T-cell (primary cell): ENCODE measurements at regions not wholly inside any gene's neighbourhood (a gene's known extent, or its start where the extent isn't known, plus 50 kb on each side); places are given as distances from the start of the nearest gene placed in this dataset.

Experiments used
- ATAC-seq, 4 experiments: fragments of 200-7000 bp in 3 of 4; fragments of 150-1000 bp in 1 of 4; cut with Tn5 transposase; replicated peaks in 1 of 4; 1 replicate in 3 of 4; 2 replicates in 1 of 4; pipeline ENCODE4 v1.10.0; 2021; ENCODE audit warnings: moderate library complexity in 3 of 4, mild to moderate bottlenecking in 2 of 4, moderate number of reproducible peaks in 1 of 4
- CTCF ChIA-PET, 2 donors: fragments of 300-600 bp; sonication (Branson Sonifier 250); formaldehyde crosslinking; loops; one replicate each; lab custom pipeline; 2022; ENCODE audit warnings: antibody characterized with exemption in 2 of 2; lab: Charles Lee
- POLR2A ChIA-PET, 2 donors: fragments of 300-600 bp; sonication (Branson Sonifier 250); formaldehyde crosslinking; loops; one replicate each; lab custom pipeline; 2022; ENCODE audit warnings: antibody characterized with exemption in 2 of 2; lab: Charles Lee
- DNase-seq, 35 experiments: peaks; one replicate each; pipeline versions ENCODE4 v3.0.0 to v3.0.0-alpha.2; 2013 to 2023
- H3K27ac ChIP-seq: one replicate; pipeline ENCODE4 v1.5.1; 2013; ENCODE audit warnings: low read length
- H3K27me3 ChIP-seq, 2 experiments: replicated peaks in 1 of 2; 1 replicate in 1 of 2; 2 replicates in 1 of 2; pipeline versions ENCODE4 v1.6.1 to v1.7.0; 2013; ENCODE audit warnings: low read length in 1 of 2, mixed read lengths in 1 of 2; ENCODE audit not compliant: control insufficient read depth in 2 of 2, insufficient read depth in 2 of 2; ENCODE audit errors: extremely low read depth in 1 of 2
- H3K36me3 ChIP-seq, 2 donors: 1 replicate in 1 of 2; 2 replicates in 1 of 2; pipeline versions ENCODE4 v1.6.1 to v1.7.0; 2013; ENCODE audit warnings: low read length in 1 of 2; ENCODE audit not compliant: control insufficient read depth in 2 of 2, insufficient read depth in 1 of 2; ENCODE audit errors: extremely low read depth in 1 of 2
- H3K4me1 ChIP-seq, 2 experiments: 1 replicate in 1 of 2; 2 replicates in 1 of 2; pipeline versions ENCODE4 v1.6.1 to v1.7.0; 2013; ENCODE audit warnings: low read length in 2 of 2, mixed read lengths in 1 of 2; ENCODE audit not compliant: insufficient read depth in 2 of 2, control insufficient read depth in 1 of 2; ENCODE audit errors: extremely low read depth in 1 of 2
- H3K4me3 ChIP-seq, 2 donors: 1 replicate in 1 of 2; 2 replicates in 1 of 2; pipeline versions ENCODE4 v1.5.1 to v1.7.0; 2013; ENCODE audit warnings: mild to moderate bottlenecking in 2 of 2, low read length in 1 of 2, moderate library complexity in 1 of 2; ENCODE audit not compliant: control insufficient read depth in 1 of 2; ENCODE audit errors: extremely low read depth in 1 of 2
- H3K9me3 ChIP-seq: 2 replicates; pipeline ENCODE4 v1.7.0; 2013
- H3K27ac Mint-ChIP-seq, 2 donors: one replicate each; pipeline ENCODE4 v1.8.0; 2020 to 2021; ENCODE audit warnings: mild to moderate bottlenecking in 2 of 2, mixed read lengths in 2 of 2
- H3K27me3 Mint-ChIP-seq, 2 donors: one replicate each; pipeline ENCODE4 v1.8.0; 2021 to 2022; ENCODE audit warnings: mixed read lengths in 2 of 2
- H3K36me3 Mint-ChIP-seq: one replicate; pipeline ENCODE4 v1.8.0; 2021; ENCODE audit warnings: mixed read lengths
- H3K4me1 Mint-ChIP-seq, 3 donors: one replicate each; pipeline ENCODE4 v1.8.0; 2020 to 2022; ENCODE audit warnings: mixed read lengths in 3 of 3, mild to moderate bottlenecking in 1 of 3
- H3K4me3 Mint-ChIP-seq, 3 donors: one replicate each; pipeline ENCODE4 v1.8.0; 2020 to 2022; ENCODE audit warnings: mild to moderate bottlenecking in 3 of 3, mixed read lengths in 3 of 3, moderate library complexity in 3 of 3
- H3K9me3 Mint-ChIP-seq, 3 donors: one replicate each; pipeline ENCODE4 v1.8.0; 2020 to 2022; ENCODE audit warnings: mixed read lengths in 3 of 3
- WGBS: methylation state at CpG from one replicate; pipeline ENCODE4 v1.1.5; 2013; ENCODE audit warnings: missing lambda C conversion rate; ENCODE audit not compliant: insufficient coverage; 5-methylcytosine and 5-hydroxymethylcytosine counted together

- Mint-ChIP-seq H3K9me3 (peaks cover 16 to 30% (median 27%) of the 10 kb centered on the region in 3 donors), H3K4me3 (no peak overlapping the region), H3K27me3 (no peaks in the 10 kb centered on the region), H3K36me3 (no peaks in the 10 kb centered on the region), H3K4me1 (no peaks in the 10 kb centered on the region), H3K27ac (no peak overlapping the region)
- DNase-seq (no peak), ATAC-seq (no peak)
- H3K4me1 ChIP-seq: no peaks in the 10 kb centered on the region
- no peaks in the 10 kb centered on the region for H3K9me3 ChIP-seq
- H3K27ac ChIP-seq: no peak overlapping the region
- WGBS: no CpG with 5 or more reads among the region's 3 CpGs
- ChIA-PET CTCF (no interaction called here), POLR2A (no interaction called here)
- H3K36me3 ChIP-seq: no peaks in the 10 kb centered on the region
- no peaks in the 10 kb centered on the region for H3K27me3 ChIP-seq
- no peak overlapping the region for H3K4me3 ChIP-seq
Observed at GRCh38 chr4:136599890-136600289, 932.4 kb downstream of the PCDH18 start.

- Histone ChIP-seq H3K4me1 (no peaks in the 10 kb centered on the region), H3K36me3 (no peaks in the 10 kb centered on the region), H3K4me3 (no peak overlapping the region), H3K27ac (no peak overlapping the region), H3K27me3 (no peaks in the 10 kb centered on the region), H3K9me3 (no peaks in the 10 kb centered on the region)
- H3K27me3 Mint-ChIP-seq: no peaks in the 10 kb centered on the region
- H3K27ac Mint-ChIP-seq: no peak overlapping the region
- DNase-seq (no peak), ATAC-seq (no peak)
- no peaks in the 10 kb centered on the region for H3K4me1 Mint-ChIP-seq
- peaks cover 2 to 25% (median 4%) of the 10 kb centered on the region in 3 donors for H3K9me3 Mint-ChIP-seq
- H3K4me3 Mint-ChIP-seq: no peak overlapping the region
- WGBS: 67% methylated on average over 1 of the region's 1 CpG
- H3K36me3 Mint-ChIP-seq: no peaks in the 10 kb centered on the region
- CTCF ChIA-PET: no interaction called here
- POLR2A ChIA-PET: no interaction called here
Observed at GRCh38 chr4:136590440-136590839, 941.9 kb downstream of the PCDH18 start.

GRCh38 chr4:136583567-136583966 lies 948.7 kb downstream of the PCDH18 start:
- no peaks in the 10 kb centered on the region for H3K27me3 Mint-ChIP-seq
- no peaks in the 10 kb centered on the region for H3K36me3 ChIP-seq
- no peak overlapping the region for H3K4me3 ChIP-seq
- ATAC-seq (no peak), DNase-seq (no peak)
- no peaks in the 10 kb centered on the region for H3K9me3 ChIP-seq
- ChIA-PET POLR2A (no interaction called here), CTCF (no interaction called here)
- H3K4me1 ChIP-seq: no peaks in the 10 kb centered on the region
- H3K36me3 Mint-ChIP-seq: no peaks in the 10 kb centered on the region
- no peaks in the 10 kb centered on the region for H3K27me3 ChIP-seq
- no CpG with 5 or more reads among the region's 1 CpG for WGBS
- H3K27ac ChIP-seq: no peak overlapping the region
- no peak overlapping the region for H3K27ac Mint-ChIP-seq
- no peak overlapping the region for H3K4me3 Mint-ChIP-seq
- peaks cover 3 to 17% (median 6%) of the 10 kb centered on the region in 3 donors for H3K9me3 Mint-ChIP-seq
- no peaks in the 10 kb centered on the region for H3K4me1 Mint-ChIP-seq

- ChIA-PET POLR2A (no interaction called here), CTCF (no interaction called here)
- no peaks in the 10 kb centered on the region for H3K4me1 Mint-ChIP-seq
- no peak for ATAC-seq
- H3K9me3 ChIP-seq: no peaks in the 10 kb centered on the region
- no peaks in the 10 kb centered on the region for H3K36me3 Mint-ChIP-seq
- no peaks in the 10 kb centered on the region for H3K36me3 ChIP-seq
- H3K27me3 Mint-ChIP-seq: no peaks in the 10 kb centered on the region
- H3K27ac ChIP-seq: no peak overlapping the region
- no peak overlapping the region for H3K4me3 ChIP-seq
- DNase-seq: no peak
- no peak overlapping the region for H3K4me3 Mint-ChIP-seq
- H3K27me3 ChIP-seq: no peaks in the 10 kb centered on the region
- H3K27ac Mint-ChIP-seq: no peak overlapping the region
- no peaks in the 10 kb centered on the region for H3K4me1 ChIP-seq
- peaks cover 0 to 20% (median 6%) of the 10 kb centered on the region in 3 donors for H3K9me3 Mint-ChIP-seq
Observed at GRCh38 chr4:136581119-136581518, 951.2 kb downstream of the PCDH18 start.

- ATAC-seq: no peak
- H3K27me3 ChIP-seq: no peaks in the 10 kb centered on the region
- Mint-ChIP-seq H3K4me1 (no peaks in the 10 kb centered on the region), H3K27ac (no peak overlapping the region), H3K9me3 (peaks cover 4 to 17% (median 10%) of the 10 kb centered on the region in 3 donors), H3K27me3 (no peaks in the 10 kb centered on the region), H3K4me3 (no peak overlapping the region), H3K36me3 (no peaks in the 10 kb centered on the region)
- CTCF ChIA-PET: no interaction called here
- POLR2A ChIA-PET: no interaction called here
- H3K36me3 ChIP-seq: no peaks in the 10 kb centered on the region
- H3K4me3 ChIP-seq: no peak overlapping the region
- H3K4me1 ChIP-seq: no peaks in the 10 kb centered on the region
- DNase-seq: no peak
- no peaks in the 10 kb centered on the region for H3K9me3 ChIP-seq
- no peak overlapping the region for H3K27ac ChIP-seq
Observed at GRCh38 chr4:136575146-136575545, 957.1 kb downstream of the PCDH18 start.

- WGBS: 83% methylated on average over 1 of the region's 4 CpGs
- Histone ChIP-seq H3K4me3 (no peak overlapping the region), H3K27me3 (no peaks in the 10 kb centered on the region), H3K36me3 (no peaks in the 10 kb centered on the region), H3K27ac (no peak overlapping the region), H3K4me1 (no peaks in the 10 kb centered on the region), H3K9me3 (no peaks in the 10 kb centered on the region)
- H3K4me3 Mint-ChIP-seq: no peak overlapping the region
- no peak for ATAC-seq
- no peaks in the 10 kb centered on the region for H3K36me3 Mint-ChIP-seq
- POLR2A ChIA-PET: no interaction called here
- H3K9me3 Mint-ChIP-seq: peaks cover 4 to 11% (median 4%) of the 10 kb centered on the region in 3 donors
- DNase-seq: no peak
- H3K27ac Mint-ChIP-seq: no peak overlapping the region
- no peaks in the 10 kb centered on the region for H3K27me3 Mint-ChIP-seq
- H3K4me1 Mint-ChIP-seq: no peaks in the 10 kb centered on the region
- CTCF ChIA-PET: no interaction called here
Observed at GRCh38 chr4:136573460-136573859, 958.8 kb downstream of the PCDH18 start.

GRCh38 chr4:136571315-136571714 lies 961.0 kb downstream of the PCDH18 start:
- no peak overlapping the region for H3K4me3 ChIP-seq
- DNase-seq (no peak), ATAC-seq (no peak)
- Mint-ChIP-seq H3K4me3 (no peak overlapping the region), H3K36me3 (no peaks in the 10 kb centered on the region), H3K27me3 (no peaks in the 10 kb centered on the region), H3K9me3 (peaks cover 3 to 11% (median 4%) of the 10 kb centered on the region in 3 donors), H3K4me1 (no peaks in the 10 kb centered on the region), H3K27ac (no peak overlapping the region)
- H3K9me3 ChIP-seq: no peaks in the 10 kb centered on the region
- WGBS: no CpG with 5 or more reads among the region's 3 CpGs
- CTCF ChIA-PET: no interaction called here
- H3K27me3 ChIP-seq: no peaks in the 10 kb centered on the region
- POLR2A ChIA-PET: no interaction called here
- H3K27ac ChIP-seq: no peak overlapping the region
- H3K36me3 ChIP-seq: no peaks in the 10 kb centered on the region
- no peaks in the 10 kb centered on the region for H3K4me1 ChIP-seq
